BLaER1 (cell line): ENCODE measurements at regions not wholly inside any gene's neighbourhood (a gene's known extent, or its start where the extent isn't known, plus 50 kb on each side); places are given as distances from the start of the nearest gene placed in this dataset.

Experiments used
- H3K27ac ChIP-seq: shearing (Covaris generic); formaldehyde crosslinking; 2 replicates; pipeline ENCODE4 v1.8.1; 2022
- H3K27me3 ChIP-seq: shearing (Covaris generic); formaldehyde crosslinking; 2 replicates; pipeline ENCODE4 v1.8.1; 2022
- H3K36me3 ChIP-seq: shearing (Covaris generic); formaldehyde crosslinking; 2 replicates; pipeline ENCODE4 v1.8.1; 2022
- H3K4me1 ChIP-seq: shearing (Covaris generic); formaldehyde crosslinking; 2 replicates; pipeline ENCODE4 v1.8.1; 2022
- H3K4me2 ChIP-seq: shearing (Covaris generic); formaldehyde crosslinking; 2 replicates; pipeline ENCODE4 v1.8.1; 2022
- H3K4me3 ChIP-seq: shearing (Covaris generic); formaldehyde crosslinking; 2 replicates; pipeline ENCODE4 v1.8.1; 2022
- H3K9ac ChIP-seq: shearing (Covaris generic); formaldehyde crosslinking; 2 replicates; pipeline ENCODE4 v1.8.1; 2022
- H3K9me3 ChIP-seq: shearing (Covaris generic); formaldehyde crosslinking; 2 replicates; pipeline ENCODE4 v1.8.1; 2022
- H4K20me1 ChIP-seq: shearing (Covaris generic); formaldehyde crosslinking; 2 replicates; pipeline ENCODE4 v1.8.1; 2022
- Cebpa-rat ChIP-seq: shearing (Covaris generic); IDR thresholded peaks from 2 replicates; pipeline ENCODE4 v1.8.1; 2022

DNA sequence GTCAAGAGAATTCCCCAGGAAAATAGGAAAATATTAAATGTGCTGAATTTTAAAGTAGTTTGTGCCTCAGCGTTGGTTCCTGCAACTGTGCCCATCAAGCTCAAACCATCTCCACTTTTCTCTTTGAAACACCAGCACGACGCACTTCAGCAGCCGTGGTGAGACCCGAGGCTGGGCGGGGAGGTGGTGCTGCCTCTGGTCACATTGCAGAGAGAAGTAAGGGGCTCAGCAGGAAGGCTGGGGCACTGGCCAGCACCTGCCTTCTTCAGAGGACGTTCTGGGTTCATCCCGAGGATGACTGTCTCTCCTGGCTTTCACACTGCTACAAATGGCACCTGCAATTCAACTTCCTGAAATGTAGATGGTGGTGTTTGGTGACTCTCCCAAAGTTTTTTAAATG, 323.7 kb upstream of the SALL3 start:
- Histone ChIP-seq H3K9ac (no peak overlapping the region), H3K27ac (no peak overlapping the region), H4K20me1 (no peaks in the 10 kb centered on the region), H3K36me3 (no peaks in the 10 kb centered on the region), H3K27me3 (no peaks in the 10 kb centered on the region), H3K4me2 (no peak overlapping the region), H3K4me1 (no peaks in the 10 kb centered on the region), H3K9me3 (peaks cover 58% of the 10 kb centered on the region), H3K4me3 (no peak overlapping the region)
- no peak for TF ChIP-seq Cebpa-rat

DNA sequence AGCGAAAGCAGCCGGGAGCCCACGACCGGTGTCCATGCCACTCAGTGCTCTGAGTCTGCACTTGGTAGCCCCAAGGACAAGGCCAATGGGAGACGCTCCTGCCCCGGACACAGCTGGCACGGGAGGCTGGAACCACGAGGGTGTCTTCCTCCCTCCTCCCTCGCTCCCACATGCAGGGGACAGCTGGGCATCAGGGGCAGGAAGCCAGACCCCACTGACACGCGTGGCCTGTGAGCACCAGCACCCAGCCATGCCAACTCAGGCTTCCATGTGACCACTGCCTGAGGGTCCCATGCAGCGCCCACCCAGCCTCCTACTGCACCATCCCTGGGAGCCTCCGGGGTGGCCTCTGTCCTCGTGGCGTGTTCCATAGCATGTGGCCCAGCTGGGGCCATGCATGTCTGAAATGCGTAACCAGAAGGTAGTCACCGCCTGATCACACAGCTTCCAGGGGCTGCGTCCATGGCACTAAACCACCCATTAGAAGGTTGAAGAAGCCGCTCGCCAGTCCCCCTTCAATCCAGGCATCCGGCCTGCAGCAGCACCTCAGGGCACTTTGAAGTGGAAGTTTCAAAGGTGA, 323.2 kb upstream of the SALL3 start:
- Histone ChIP-seq H3K27ac (no peak overlapping the region), H3K27me3 (no peaks in the 10 kb centered on the region), H3K4me2 (no peak overlapping the region), H3K36me3 (no peaks in the 10 kb centered on the region), H4K20me1 (no peaks in the 10 kb centered on the region), H3K4me1 (no peaks in the 10 kb centered on the region), H3K9ac (no peak overlapping the region), H3K4me3 (no peak overlapping the region), H3K9me3 (peaks cover 53% of the 10 kb centered on the region)
- TF ChIP-seq Cebpa-rat = no peak

DNA sequence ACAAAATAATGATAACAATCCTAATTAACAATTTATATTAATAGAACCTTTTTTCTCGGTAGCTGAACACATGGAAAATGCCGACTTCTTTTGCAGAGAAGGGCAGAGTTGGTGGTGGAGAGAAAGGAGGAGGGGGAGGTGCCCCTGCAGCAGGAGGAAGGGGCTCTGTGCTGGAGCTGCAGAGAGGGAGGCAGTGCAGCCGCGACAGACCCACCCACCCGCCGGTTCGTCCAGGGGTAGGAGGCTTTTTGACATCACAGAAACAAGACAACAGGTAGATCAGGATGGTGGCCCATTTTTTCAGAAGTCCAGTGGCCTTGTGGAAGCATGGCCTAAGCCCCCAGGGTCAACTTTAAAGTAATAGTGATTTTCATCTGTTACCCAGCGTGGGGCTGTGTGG, 321.1 kb upstream of the SALL3 start:
- no peaks in the 10 kb centered on the region for H4K20me1 ChIP-seq
- H3K4me3 ChIP-seq = no peak overlapping the region
- H3K9me3 ChIP-seq = peaks cover 32% of the 10 kb centered on the region
- no peaks in the 10 kb centered on the region for H3K27me3 ChIP-seq
- H3K4me1 ChIP-seq = no peaks in the 10 kb centered on the region
- no peaks in the 10 kb centered on the region for H3K36me3 ChIP-seq
- TF ChIP-seq Cebpa-rat = no peak
- H3K4me2 ChIP-seq = no peak overlapping the region
- H3K27ac ChIP-seq = no peak overlapping the region
- H3K9ac ChIP-seq = no peak overlapping the region

DNA sequence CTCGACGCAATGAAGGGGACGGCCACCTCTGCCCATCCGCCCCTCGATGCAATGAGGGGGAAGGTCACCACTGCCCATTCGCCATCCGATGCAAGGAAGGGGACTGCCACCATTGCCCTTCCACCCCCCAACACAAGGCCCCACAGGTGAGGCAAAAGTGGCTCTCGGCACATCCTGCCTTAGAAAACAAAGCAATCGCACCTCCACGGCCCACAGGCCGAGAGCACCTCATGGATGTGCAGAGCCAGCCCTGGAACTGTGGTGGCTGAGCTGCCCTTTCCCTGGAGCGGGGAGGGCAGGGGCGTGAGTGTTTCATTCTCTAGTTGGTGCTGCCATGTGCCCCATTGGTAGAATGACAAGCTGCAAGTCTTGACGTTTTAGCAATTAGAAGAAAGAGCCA, 320.6 kb upstream of the SALL3 start:
- no peak overlapping the region for H3K4me2 ChIP-seq
- no peaks in the 10 kb centered on the region for H3K4me1 ChIP-seq
- no peak for TF ChIP-seq Cebpa-rat
- no peak overlapping the region for H3K9ac ChIP-seq
- peaks cover 26% of the 10 kb centered on the region for H3K9me3 ChIP-seq
- no peaks in the 10 kb centered on the region for H3K36me3 ChIP-seq
- no peaks in the 10 kb centered on the region for H4K20me1 ChIP-seq
- no peak overlapping the region for H3K4me3 ChIP-seq
- no peaks in the 10 kb centered on the region for H3K27me3 ChIP-seq
- no peak overlapping the region for H3K27ac ChIP-seq

DNA sequence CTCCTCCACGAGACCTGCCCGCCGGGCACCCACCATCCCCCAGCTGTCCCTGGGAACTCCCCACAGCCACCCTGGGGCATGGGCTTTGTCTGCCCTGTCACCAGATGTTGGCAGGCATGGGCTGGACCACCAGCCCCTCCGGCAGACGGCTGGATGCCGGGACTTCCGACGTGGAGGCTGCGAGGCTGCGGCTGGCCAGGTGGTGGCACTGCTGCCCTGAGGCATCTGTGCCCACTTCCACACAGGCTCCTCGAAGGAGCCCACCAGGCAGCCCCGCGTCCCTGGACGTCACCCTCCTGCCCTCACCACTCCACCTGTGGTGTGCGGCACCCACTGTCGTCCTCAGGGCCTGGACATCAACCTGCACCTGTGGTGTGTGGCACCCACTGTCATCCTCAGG, 319.9 kb upstream of the SALL3 start:
- no peak overlapping the region for H3K4me2 ChIP-seq
- peaks cover 21% of the 10 kb centered on the region for H3K9me3 ChIP-seq
- no peaks in the 10 kb centered on the region for H3K27me3 ChIP-seq
- no peak overlapping the region for H3K9ac ChIP-seq
- H3K4me1 ChIP-seq = no peaks in the 10 kb centered on the region
- no peak overlapping the region for H3K27ac ChIP-seq
- H4K20me1 ChIP-seq = no peaks in the 10 kb centered on the region
- TF ChIP-seq Cebpa-rat = no peak
- no peak overlapping the region for H3K4me3 ChIP-seq
- no peaks in the 10 kb centered on the region for H3K36me3 ChIP-seq

DNA sequence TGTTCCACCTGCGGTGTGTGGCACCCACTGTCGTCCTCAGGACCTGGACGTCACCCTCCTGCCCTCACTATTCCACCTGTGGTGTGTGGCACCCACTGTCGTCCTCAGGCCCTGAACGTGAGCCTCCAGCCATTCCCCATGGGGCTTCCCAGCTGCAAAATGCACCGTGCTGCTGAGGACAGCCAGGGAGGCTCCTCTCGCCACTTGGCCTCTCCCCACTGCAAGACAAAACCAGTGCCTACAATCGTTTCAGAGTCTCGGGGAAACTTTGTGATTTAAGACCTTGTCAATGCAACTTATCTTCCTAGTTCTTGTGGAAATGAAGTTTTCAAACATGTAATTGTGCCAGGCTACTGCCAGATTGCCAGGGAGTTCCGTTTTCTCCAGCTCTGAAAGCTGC, 319.3 kb upstream of the SALL3 start:
- no peaks in the 10 kb centered on the region for H3K4me1 ChIP-seq
- H3K36me3 ChIP-seq = no peaks in the 10 kb centered on the region
- H3K4me3 ChIP-seq = no peak overlapping the region
- H3K27me3 ChIP-seq = no peaks in the 10 kb centered on the region
- no peak overlapping the region for H3K9ac ChIP-seq
- no peak overlapping the region for H3K4me2 ChIP-seq
- H3K27ac ChIP-seq = no peak overlapping the region
- no peaks in the 10 kb centered on the region for H4K20me1 ChIP-seq
- TF ChIP-seq Cebpa-rat = no peak
- H3K9me3 ChIP-seq = peaks cover 15% of the 10 kb centered on the region

DNA sequence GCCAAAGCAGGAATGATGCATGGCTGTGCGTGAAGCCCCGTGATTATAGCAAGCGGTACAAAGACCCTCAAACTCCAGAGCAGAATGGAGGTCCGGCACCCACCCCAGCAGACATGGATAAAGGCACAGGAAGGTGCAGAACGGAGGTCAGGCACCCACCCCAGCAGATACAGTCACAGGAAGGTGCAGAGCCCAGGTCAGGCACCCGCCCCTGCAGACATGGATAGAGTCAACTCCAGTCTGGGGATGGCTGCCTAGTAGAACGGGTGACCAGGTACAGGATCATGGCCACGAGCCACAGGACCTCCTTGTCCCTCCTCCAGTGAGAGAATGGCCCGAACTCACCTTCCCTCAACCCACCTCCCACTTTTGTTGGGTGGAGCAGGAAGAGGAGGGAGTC, 318.3 kb upstream of the SALL3 start:
- Histone ChIP-seq H3K4me2 (no peak overlapping the region), H3K4me3 (no peak overlapping the region), H3K27ac (no peak overlapping the region), H3K27me3 (no peaks in the 10 kb centered on the region), H3K9ac (no peak overlapping the region), H3K4me1 (no peaks in the 10 kb centered on the region), H3K36me3 (no peaks in the 10 kb centered on the region), H4K20me1 (no peaks in the 10 kb centered on the region), H3K9me3 (peaks cover 5% of the 10 kb centered on the region)
- no peak for TF ChIP-seq Cebpa-rat

DNA sequence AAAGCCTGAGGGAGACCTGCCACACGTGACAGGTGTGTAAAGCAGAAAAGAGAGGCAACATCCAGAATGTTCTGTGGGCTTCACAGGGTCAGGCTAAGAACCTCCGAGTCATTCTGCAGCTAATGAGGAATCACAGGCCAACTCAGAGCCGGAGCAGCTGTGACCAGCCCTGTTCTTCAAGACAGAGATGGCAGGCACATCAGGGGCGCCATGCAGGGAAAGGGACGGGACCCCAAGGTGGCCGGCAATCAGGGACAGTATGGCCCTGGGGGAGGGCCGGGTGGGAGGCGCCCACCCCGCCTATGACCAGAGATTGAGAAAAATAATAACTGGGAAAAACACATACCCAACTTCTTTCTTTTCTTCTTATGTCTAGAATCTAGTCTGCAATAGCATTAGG, 316.7 kb upstream of the SALL3 start:
- H3K9ac ChIP-seq = no peak overlapping the region
- TF ChIP-seq Cebpa-rat = no peak
- H3K4me1 ChIP-seq = no peaks in the 10 kb centered on the region
- H3K4me3 ChIP-seq = no peak overlapping the region
- H3K4me2 ChIP-seq = no peak overlapping the region
- no peaks in the 10 kb centered on the region for H4K20me1 ChIP-seq
- no peaks in the 10 kb centered on the region for H3K9me3 ChIP-seq
- no peaks in the 10 kb centered on the region for H3K27me3 ChIP-seq
- no peak overlapping the region for H3K27ac ChIP-seq
- no peaks in the 10 kb centered on the region for H3K36me3 ChIP-seq

DNA sequence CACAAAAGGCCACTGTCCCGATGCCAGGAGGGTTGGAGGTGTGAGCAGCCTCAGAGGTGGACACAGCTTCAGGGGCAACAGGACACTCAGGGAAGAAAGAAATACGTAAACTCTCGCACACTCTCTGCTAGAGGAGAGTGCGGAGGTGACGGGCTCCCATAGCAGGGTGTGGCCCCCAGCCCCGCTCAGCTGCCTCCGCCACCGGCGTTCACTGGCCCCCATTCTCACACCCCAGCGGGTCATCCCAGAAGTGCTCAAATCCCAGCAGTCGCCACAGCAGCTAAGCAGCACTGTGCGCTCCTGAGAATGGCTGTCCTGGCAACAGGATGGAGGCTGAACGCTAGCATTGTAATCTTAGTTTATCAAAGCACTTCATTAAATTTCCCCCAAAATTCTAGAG, 315.6 kb upstream of the SALL3 start:
- Histone ChIP-seq H3K4me2 (no peak overlapping the region), H3K4me1 (no peaks in the 10 kb centered on the region), H3K27ac (no peak overlapping the region), H3K27me3 (no peaks in the 10 kb centered on the region), H3K4me3 (no peak overlapping the region), H3K36me3 (no peaks in the 10 kb centered on the region), H4K20me1 (no peaks in the 10 kb centered on the region), H3K9ac (no peak overlapping the region), H3K9me3 (no peaks in the 10 kb centered on the region)
- no peak for TF ChIP-seq Cebpa-rat

DNA sequence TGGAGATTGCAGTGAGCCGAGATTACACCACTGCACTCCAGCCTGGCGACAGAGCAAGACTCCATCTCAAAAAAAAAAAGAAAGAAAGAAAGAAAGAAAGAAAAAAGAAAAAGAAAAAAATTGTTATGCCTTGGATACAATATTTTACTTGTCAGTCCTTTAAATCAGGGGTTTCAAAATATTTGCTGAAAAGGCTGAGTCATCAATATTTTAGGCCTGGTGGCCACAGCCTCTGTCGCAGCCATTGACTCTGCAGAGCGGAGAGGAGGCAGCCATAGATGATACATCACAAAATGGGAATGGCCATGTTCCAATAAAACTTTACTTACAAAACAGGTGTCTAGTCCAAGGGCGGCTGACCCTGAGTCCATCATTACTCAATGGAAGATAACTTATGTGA, 314.8 kb upstream of the SALL3 start:
- no peak for TF ChIP-seq Cebpa-rat
- H3K4me3 ChIP-seq = no peak overlapping the region
- no peak overlapping the region for H3K27ac ChIP-seq
- H3K9ac ChIP-seq = no peak overlapping the region
- no peaks in the 10 kb centered on the region for H3K4me1 ChIP-seq
- no peaks in the 10 kb centered on the region for H3K27me3 ChIP-seq
- no peaks in the 10 kb centered on the region for H3K9me3 ChIP-seq
- no peaks in the 10 kb centered on the region for H4K20me1 ChIP-seq
- H3K36me3 ChIP-seq = no peaks in the 10 kb centered on the region
- H3K4me2 ChIP-seq = no peak overlapping the region

DNA sequence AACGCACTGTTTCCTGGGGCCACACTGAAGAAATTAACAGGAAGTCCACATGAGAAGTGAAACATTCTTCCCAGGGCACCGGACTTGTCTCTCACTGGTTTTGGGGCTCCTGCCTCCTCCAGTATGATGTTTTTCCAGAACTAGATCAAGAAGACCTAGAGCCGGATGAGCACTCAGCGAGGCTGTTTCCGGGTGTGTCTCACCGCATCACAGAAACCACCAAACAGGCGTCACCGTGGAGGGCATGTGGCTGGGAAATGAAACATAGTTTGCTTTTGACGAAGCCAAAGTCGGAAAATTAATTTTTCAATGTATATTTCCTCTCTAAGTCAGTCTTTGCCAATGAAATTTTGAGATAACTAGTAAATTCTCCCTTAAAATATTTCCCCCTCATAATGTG, 314.0 kb upstream of the SALL3 start:
- Histone ChIP-seq H3K9me3 (no peaks in the 10 kb centered on the region), H3K27me3 (no peaks in the 10 kb centered on the region), H3K4me2 (no peak overlapping the region), H3K4me1 (no peaks in the 10 kb centered on the region), H3K4me3 (no peak overlapping the region), H3K36me3 (no peaks in the 10 kb centered on the region), H3K9ac (no peak overlapping the region), H3K27ac (no peak overlapping the region), H4K20me1 (no peaks in the 10 kb centered on the region)
- no peak for TF ChIP-seq Cebpa-rat
